ENCODE measurements at regions not wholly inside any gene's neighbourhood (a gene's known extent, or its start where the extent isn't known, plus 50 kb on each side); places are given as distances from the start of the nearest gene placed in this dataset.

- Histone ChIP-seq H3K27me3 (ENCODE audit: insufficient read depth, low read length) (no peaks in the 10 kb centered on the region), H4K20me1 (ENCODE audit: insufficient read depth, low read length) (no peaks in the 10 kb centered on the region), H3K9me3 (ENCODE audit: low read depth, low read length) (no peaks in the 10 kb centered on the region), H3K4me3 (ENCODE audit: insufficient read depth, low read length) (no peak overlapping the region), H3K36me3 (ENCODE audit: insufficient read depth, low read length) (no peaks in the 10 kb centered on the region), H3K4me1 (ENCODE audit: insufficient read depth, low read length) (no peaks in the 10 kb centered on the region), H2AFZ (ENCODE audit: low read length) (no peak overlapping the region), H3K79me2 (ENCODE audit: insufficient read depth, low read length) (no peaks in the 10 kb centered on the region), H3K4me2 (ENCODE audit: insufficient read depth, low read length) (no peak overlapping the region), H3K27ac (ENCODE audit: low read depth, low read length) (no peak overlapping the region)
- DNase-seq (ENCODE audit: insufficient read length, low spot score, missing footprints), result no peak
- TF ChIP-seq CTCF (IDR thresholded peaks at IDR 0.05; ENCODE audit: extremely low read depth, low read depth, low read length), result no peak
Observed at GRCh38 chr6:51108563-51109234, 290.0 kb downstream of the TFAP2B start.

GRCh38 chr6:51112731-51113130 lies 294.1 kb downstream of the TFAP2B start:
- no peak for TF ChIP-seq CTCF (IDR thresholded peaks at IDR 0.05; ENCODE audit: extremely low read depth, low read depth, low read length)
- Histone ChIP-seq H3K27ac (ENCODE audit: low read depth, low read length) (no peak overlapping the region), H3K36me3 (ENCODE audit: insufficient read depth, low read length) (no peaks in the 10 kb centered on the region), H3K79me2 (ENCODE audit: insufficient read depth, low read length) (no peaks in the 10 kb centered on the region), H4K20me1 (ENCODE audit: insufficient read depth, low read length) (no peaks in the 10 kb centered on the region), H3K4me2 (ENCODE audit: insufficient read depth, low read length) (no peak overlapping the region), H3K4me3 (ENCODE audit: insufficient read depth, low read length) (no peak overlapping the region), H3K4me1 (ENCODE audit: insufficient read depth, low read length) (no peaks in the 10 kb centered on the region), H3K9me3 (ENCODE audit: low read depth, low read length) (no peaks in the 10 kb centered on the region), H3K27me3 (ENCODE audit: insufficient read depth, low read length) (no peaks in the 10 kb centered on the region), H2AFZ (ENCODE audit: low read length) (no peak overlapping the region)
- no peak for DNase-seq (ENCODE audit: insufficient read length, low spot score, missing footprints)

GRCh38 chr6:51116723-51117122 lies 298.1 kb downstream of the TFAP2B start:
- no peaks in the 10 kb centered on the region for H3K79me2 ChIP-seq (ENCODE audit: insufficient read depth, low read length)

GRCh38 chr6:51118792-51119191 lies 300.1 kb downstream of the TFAP2B start:
- Histone ChIP-seq H3K36me3 (ENCODE audit: insufficient read depth, low read length) (no peaks in the 10 kb centered on the region), H3K79me2 (ENCODE audit: insufficient read depth, low read length) (no peaks in the 10 kb centered on the region), H3K27ac (ENCODE audit: low read depth, low read length) (no peak overlapping the region), H2AFZ (ENCODE audit: low read length) (no peak overlapping the region), H3K4me1 (ENCODE audit: insufficient read depth, low read length) (no peaks in the 10 kb centered on the region), H3K27me3 (ENCODE audit: insufficient read depth, low read length) (no peaks in the 10 kb centered on the region), H3K4me3 (ENCODE audit: insufficient read depth, low read length) (no peak overlapping the region), H4K20me1 (ENCODE audit: insufficient read depth, low read length) (no peaks in the 10 kb centered on the region), H3K4me2 (ENCODE audit: insufficient read depth, low read length) (no peak overlapping the region), H3K9me3 (ENCODE audit: low read depth, low read length) (no peaks in the 10 kb centered on the region)
- no peak for TF ChIP-seq CTCF (IDR thresholded peaks at IDR 0.05; ENCODE audit: extremely low read depth, low read depth, low read length)
- no peak for DNase-seq (ENCODE audit: insufficient read length, low spot score, missing footprints)

More at GRCh38 chr6:51116723-51117122, 298.1 kb downstream of the TFAP2B start:
- Histone ChIP-seq H3K4me3 (ENCODE audit: insufficient read depth, low read length) (no peak overlapping the region), H2AFZ (ENCODE audit: low read length) (no peak overlapping the region), H3K27ac (ENCODE audit: low read depth, low read length) (no peak overlapping the region), H3K4me1 (ENCODE audit: insufficient read depth, low read length) (no peaks in the 10 kb centered on the region), H4K20me1 (ENCODE audit: insufficient read depth, low read length) (no peaks in the 10 kb centered on the region), H3K4me2 (ENCODE audit: insufficient read depth, low read length) (no peak overlapping the region), H3K27me3 (ENCODE audit: insufficient read depth, low read length) (no peaks in the 10 kb centered on the region), H3K36me3 (ENCODE audit: insufficient read depth, low read length) (no peaks in the 10 kb centered on the region), H3K9me3 (ENCODE audit: low read depth, low read length) (no peaks in the 10 kb centered on the region)
- DNase-seq (ENCODE audit: insufficient read length, low spot score, missing footprints), result no peak
- no peak for TF ChIP-seq CTCF (IDR thresholded peaks at IDR 0.05; ENCODE audit: extremely low read depth, low read depth, low read length)

Data from osteoblast (primary cell).